Psoas muscle (tissue), 7 donors: ENCODE measurements at regions not wholly inside any gene's neighbourhood (a gene's known extent, or its start where the extent isn't known, plus 50 kb on each side); places are given as distances from the start of the nearest gene placed in this dataset.

ENCODE experiments used
- ATAC-seq, 4 donors: fragments of 200-7000 bp; cut with Tn5 transposase; one replicate each; pipeline ENCODE4 v1.9.1; 2020; ENCODE audit warnings: moderate library complexity in 3 of 4, mild to moderate bottlenecking in 2 of 4
- DNase-seq, 2 donors: peaks; one replicate each; pipeline ENCODE4 v3.0.0-alpha.2; 2020
- H3K27ac ChIP-seq: fragments of 200-600 bp; one replicate; pipeline ENCODE4 v1.8.0; 2022
- H3K27me3 ChIP-seq, 3 donors: fragments of 200-600 bp in 1 of 3; one replicate each; pipeline versions ENCODE4 v1.6.1 to v1.8.0; 2013 to 2022; ENCODE audit warnings: low read length in 2 of 3, mild to moderate bottlenecking in 2 of 3, moderate library complexity in 1 of 3; ENCODE audit not compliant: insufficient read depth in 3 of 3
- H3K36me3 ChIP-seq, 2 donors: fragments of 200-600 bp in 1 of 2; one replicate each; pipeline versions ENCODE4 v1.6.1 to v1.8.0; 2013 to 2022; ENCODE audit warnings: low read depth in 1 of 2, mild to moderate bottlenecking in 1 of 2, moderate library complexity in 1 of 2; ENCODE audit not compliant: insufficient read depth in 1 of 2
- H3K4me1 ChIP-seq: fragments of 200-600 bp; one replicate; pipeline ENCODE4 v1.8.0; 2022
- H3K4me3 ChIP-seq: fragments of 200-600 bp; one replicate; pipeline ENCODE4 v1.8.0; 2022; ENCODE audit warnings: mild to moderate bottlenecking
- H3K9me3 ChIP-seq: fragments of 200-600 bp; one replicate; pipeline ENCODE4 v1.8.0; 2022
- CTCF ChIP-seq: fragments of 200-600 bp; IDR thresholded peaks from one replicate; pipeline ENCODE4 v1.8.0; 2022; ENCODE audit warnings: antibody characterized with exemption
- WGBS, 3 donors: extraction: QIAGEN DNeasy Blood & Tissue Kit; methylation state at CpG; one replicate each; pipeline versions ENCODE4 v1.1.6 to v1.1.7; 2013; 5-methylcytosine and 5-hydroxymethylcytosine counted together
- intact Hi-C, 2 donors: fragments of 100-400 bp; cut with DNase I; formaldehyde crosslinking; loops; one replicate each; pipeline versions ENCODE4 v1.11.0 to v1.14.2; 2022
- donor health status: healthy with polysubstance abuse.
- donor health status: DM: no; HTN: no; CAD: no; lungs with moderate emphysema.
- donor health status: Bipolar disorder and iron deficiency.
- donor health status: healthy.
- donor health status: DM: yes; HTN: yes; CAD: no.
- donor health status: DM: no; HTN: no; CAD: no.
- donor health status: DM: yes; HTN: yes; CAD: no.

GRCh38 chr11:92681586-92681985 lies 287.9 kb upstream of the MTNR1B start:
- Histone ChIP-seq H3K36me3 (no peaks in the 10 kb centered on the region), H3K27ac (no peak overlapping the region), H3K4me1 (no peaks in the 10 kb centered on the region), H3K9me3 (no peaks in the 10 kb centered on the region), H3K4me3 (no peak overlapping the region), H3K27me3 (no peaks in the 10 kb centered on the region)
- ATAC-seq (no peak), DNase-seq (no peak)
- 29 to 66% (median 64%) methylated on average over 1 of the region's 1 CpG for WGBS, 3 donors
- TF ChIP-seq CTCF = no peak
- intact Hi-C loops = no loop called here

GRCh38 chr11:92682136-92682535 lies 287.3 kb upstream of the MTNR1B start:
- no peaks in the 10 kb centered on the region for H3K4me1 ChIP-seq
- intact Hi-C loops = no loop called here
- H3K36me3 ChIP-seq = no peaks in the 10 kb centered on the region
- 88 to 91% (median 89%) methylated on average over 4 of the region's 4 CpGs for WGBS, 3 donors
- DNase-seq (no peak), ATAC-seq (no peak)
- H3K9me3 ChIP-seq = no peaks in the 10 kb centered on the region
- TF ChIP-seq CTCF = no peak
- no peak overlapping the region for H3K4me3 ChIP-seq
- H3K27me3 ChIP-seq = no peaks in the 10 kb centered on the region
- H3K27ac ChIP-seq = no peak overlapping the region

GRCh38 chr11:92682952-92683351 lies 286.5 kb upstream of the MTNR1B start:
- intact Hi-C loops = no loop called here
- Histone ChIP-seq H3K36me3 (no peaks in the 10 kb centered on the region), H3K27me3 (no peaks in the 10 kb centered on the region), H3K9me3 (no peaks in the 10 kb centered on the region), H3K4me3 (no peak overlapping the region), H3K27ac (no peak overlapping the region), H3K4me1 (no peaks in the 10 kb centered on the region)
- DNase-seq (no peak), ATAC-seq (no peak)
- 100% methylated on average over 1 of the region's 1 CpG for WGBS, 3 donors
- no peak for TF ChIP-seq CTCF

- no peaks in the 10 kb centered on the region for H3K9me3 ChIP-seq
- intact Hi-C loops = no loop called here
- no peak for TF ChIP-seq CTCF
- 90 to 96% (median 91%) methylated on average over 2 of the region's 2 CpGs for WGBS, 3 donors
- no peak overlapping the region for H3K4me3 ChIP-seq
- DNase-seq (no peak), ATAC-seq (no peak)
- no peaks in the 10 kb centered on the region for H3K36me3 ChIP-seq
- H3K27ac ChIP-seq = no peak overlapping the region
- H3K27me3 ChIP-seq = no peaks in the 10 kb centered on the region
- no peaks in the 10 kb centered on the region for H3K4me1 ChIP-seq
Observed at GRCh38 chr11:92685049-92685448, 284.4 kb upstream of the MTNR1B start.

- no peak overlapping the region for H3K4me3 ChIP-seq
- ATAC-seq (no peak), DNase-seq (no peak)
- no peaks in the 10 kb centered on the region for H3K27me3 ChIP-seq
- H3K9me3 ChIP-seq = no peaks in the 10 kb centered on the region
- WGBS, 3 donors = 81 to 92% (median 88%) methylated on average over 4 of the region's 4 CpGs
- intact Hi-C loops = no loop called here
- TF ChIP-seq CTCF = no peak
- H3K27ac ChIP-seq = no peak overlapping the region
- H3K36me3 ChIP-seq = no peaks in the 10 kb centered on the region
- no peaks in the 10 kb centered on the region for H3K4me1 ChIP-seq
Observed at GRCh38 chr11:92687724-92688123, 281.7 kb upstream of the MTNR1B start.
